SJSA1 (cell line): ENCODE measurements at regions not wholly inside any gene's neighbourhood (a gene's known extent, or its start where the extent isn't known, plus 50 kb on each side); places are given as distances from the start of the nearest gene placed in this dataset.

Source experiments
- DNase-seq, 2 experiments: peaks; one replicate each; pipeline ENCODE4 v3.0.0-alpha.2; 2015 to 2020; ENCODE audit warnings: low spot score in 2 of 2, low read depth in 1 of 2
- H3K27ac ChIP-seq: fragments of 250-450 bp; sonication (Bioruptor Pico); 2 replicates; pipeline ENCODE4 v1.5.1; 2020; ENCODE audit warnings: mild to moderate bottlenecking, moderate library complexity
- H3K27me3 ChIP-seq: fragments of 250-450 bp; sonication (Bioruptor Pico); replicated peaks from 2 replicates; pipeline ENCODE4 v1.5.1; 2020; ENCODE audit warnings: mild to moderate bottlenecking, moderate library complexity
- H3K36me3 ChIP-seq: fragments of 250-450 bp; sonication (Bioruptor Pico); 2 replicates; pipeline ENCODE4 v1.5.1; 2020; ENCODE audit warnings: mild to moderate bottlenecking
- H3K4me1 ChIP-seq: fragments of 250-450 bp; sonication (Bioruptor Pico); replicated peaks from 2 replicates; pipeline ENCODE4 v1.6.1; 2021; ENCODE audit warnings: mild to moderate bottlenecking
- H3K4me3 ChIP-seq: fragments of 250-450 bp; sonication (Bioruptor Pico); 2 replicates; pipeline ENCODE4 v1.5.1; 2020; ENCODE audit warnings: mild to moderate bottlenecking
- H3K9me3 ChIP-seq: fragments of 250-450 bp; sonication (Bioruptor Pico); replicated peaks from 2 replicates; pipeline ENCODE4 v1.5.1; 2020; ENCODE audit warnings: mild to moderate bottlenecking

DNA sequence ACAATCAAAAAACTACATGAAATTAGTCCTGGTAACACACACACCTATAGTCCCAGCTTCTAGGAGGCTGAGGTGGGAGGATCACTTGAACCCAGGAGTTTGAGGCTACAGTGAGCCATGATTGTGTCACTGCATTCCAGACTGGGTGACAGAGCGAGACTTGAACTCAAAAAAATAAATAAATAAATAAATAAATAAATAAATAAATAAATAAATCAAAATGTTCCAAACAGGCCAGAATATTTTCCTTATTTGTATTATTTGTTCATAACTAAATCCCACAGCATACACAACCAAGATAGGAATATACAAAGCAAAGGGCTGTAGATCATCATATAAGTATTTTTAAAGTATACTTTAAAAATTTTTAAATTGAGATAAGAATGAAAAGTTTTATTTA, 537.2 kb upstream of the CDH8 start:
- Histone ChIP-seq H3K4me3 (no peak overlapping the region), H3K36me3 (no peaks in the 10 kb centered on the region), H3K9me3 (0 out of 2 replicates have a peak, but pooled peaks cover 2% of the 10 kb centered on the region), H3K27ac (no peak overlapping the region), H3K27me3 (no peaks in the 10 kb centered on the region), H3K4me1 (no peaks in the 10 kb centered on the region)
- no peak for DNase-seq

DNA sequence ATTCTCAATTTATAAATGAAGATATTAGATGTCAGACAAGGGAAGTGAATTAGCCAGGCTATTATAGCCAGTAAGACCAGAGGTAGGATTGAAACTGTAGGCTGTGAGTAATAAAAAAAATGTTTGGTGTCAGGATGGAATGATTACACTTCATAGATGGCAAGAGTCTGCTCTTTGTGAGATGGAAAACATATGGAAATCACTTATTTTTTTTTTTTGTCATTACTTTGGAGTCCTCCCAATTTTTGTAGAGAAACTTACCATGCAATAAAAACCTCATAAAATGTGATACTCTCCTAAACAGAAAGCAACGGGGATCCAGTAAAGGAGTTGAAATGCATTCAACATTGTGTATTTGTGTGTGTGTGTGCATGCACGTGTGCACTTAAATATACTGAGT, 532.7 kb upstream of the CDH8 start:
- H3K36me3 ChIP-seq = no peaks in the 10 kb centered on the region
- 0 out of 2 replicates have a peak, but pooled peaks cover 6% of the 10 kb centered on the region for H3K9me3 ChIP-seq
- H3K4me1 ChIP-seq = no peaks in the 10 kb centered on the region
- no peak overlapping the region for H3K27ac ChIP-seq
- no peak overlapping the region for H3K4me3 ChIP-seq
- no peaks in the 10 kb centered on the region for H3K27me3 ChIP-seq
- no peak for DNase-seq

GRCh38 chr16:62565706-62566105, 529.5 kb upstream of the CDH8 start:
- DNase-seq = no peak

DNA sequence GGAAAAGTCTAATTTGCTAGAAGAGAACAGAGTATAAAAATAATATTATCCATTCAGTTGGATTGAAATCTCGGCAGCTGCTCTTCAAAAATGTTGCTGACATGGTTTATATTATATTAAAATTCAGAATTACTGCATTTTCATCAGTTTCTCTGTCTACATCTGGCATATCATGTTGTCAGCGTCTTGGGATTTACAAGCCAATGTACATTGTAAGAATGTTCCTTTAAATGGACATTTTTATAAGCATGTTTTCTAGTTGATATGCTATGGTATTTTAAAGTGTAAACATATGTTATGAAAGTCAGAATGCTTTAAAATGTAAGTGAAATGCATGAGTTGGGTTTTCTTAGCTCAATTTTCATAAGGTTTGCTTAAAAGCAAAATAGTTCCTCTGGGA, 528.1 kb upstream of the CDH8 start:
- Histone ChIP-seq H3K4me1 (no peaks in the 10 kb centered on the region), H3K27ac (no peak overlapping the region), H3K27me3 (no peaks in the 10 kb centered on the region)

More at GRCh38 chr16:62565706-62566105, 529.5 kb upstream of the CDH8 start:
- Histone ChIP-seq H3K4me1 (no peaks in the 10 kb centered on the region), H3K4me3 (no peak overlapping the region), H3K36me3 (no peaks in the 10 kb centered on the region), H3K27me3 (no peaks in the 10 kb centered on the region), H3K9me3 (0 out of 2 replicates have a peak, but pooled peaks cover 3% of the 10 kb centered on the region), H3K27ac (no peak overlapping the region)

DNA sequence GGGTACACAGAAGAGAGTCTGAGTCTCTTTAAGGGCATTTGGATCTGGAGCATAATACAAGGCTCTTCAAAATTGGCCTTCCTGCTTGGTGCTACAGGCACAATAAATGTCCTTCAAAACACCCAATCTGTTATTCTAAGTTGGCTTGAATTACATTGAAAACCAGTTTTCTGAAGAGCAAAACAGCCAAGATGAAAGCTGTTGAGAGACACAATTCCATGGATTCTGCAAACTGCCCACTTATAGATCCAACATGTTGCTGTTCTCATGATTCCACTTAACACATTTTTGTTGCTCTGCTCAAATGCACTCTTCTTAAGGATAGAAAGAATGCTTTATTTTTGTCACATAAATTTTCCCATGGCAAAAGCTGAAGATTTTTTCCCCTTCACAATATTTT, 525.9 kb upstream of the CDH8 start:
- Histone ChIP-seq H3K36me3 (no peaks in the 10 kb centered on the region), H3K9me3 (no peaks in the 10 kb centered on the region), H3K4me3 (no peak overlapping the region), H3K27ac (no peak overlapping the region), H3K4me1 (no peaks in the 10 kb centered on the region), H3K27me3 (no peaks in the 10 kb centered on the region)
- no peak for DNase-seq

More for the DNA sequence above, 528.1 kb upstream of the CDH8 start:
- no peak for DNase-seq
- H3K36me3 ChIP-seq = no peaks in the 10 kb centered on the region
- no peak overlapping the region for H3K4me3 ChIP-seq
- 0 out of 2 replicates have a peak, but pooled peaks cover 3% of the 10 kb centered on the region for H3K9me3 ChIP-seq

DNA sequence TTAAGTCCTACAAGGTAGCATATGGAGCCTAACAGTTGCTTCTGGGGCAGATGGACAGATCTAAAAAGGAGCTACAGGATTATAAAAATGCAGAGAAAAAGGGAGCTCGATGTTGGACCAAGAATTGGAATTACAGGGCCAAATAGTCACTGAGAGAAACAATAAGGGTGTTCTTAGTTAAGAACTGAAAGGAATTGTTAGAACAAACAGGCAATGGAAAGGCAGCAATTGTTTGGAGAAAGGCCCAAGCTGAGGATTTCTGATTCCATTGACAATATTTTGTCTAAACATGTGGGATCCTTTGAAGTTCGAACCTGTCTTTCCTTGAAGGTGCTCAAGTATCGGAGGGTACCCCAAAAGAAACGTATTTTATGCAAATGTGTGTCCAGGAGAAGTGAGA, 513.6 kb upstream of the CDH8 start:
- Histone ChIP-seq H3K4me1 (no peaks in the 10 kb centered on the region), H3K9me3 (no peaks in the 10 kb centered on the region), H3K27me3 (no peaks in the 10 kb centered on the region), H3K4me3 (no peak overlapping the region), H3K27ac (no peak overlapping the region), H3K36me3 (no peaks in the 10 kb centered on the region)
- DNase-seq = no peak

DNA sequence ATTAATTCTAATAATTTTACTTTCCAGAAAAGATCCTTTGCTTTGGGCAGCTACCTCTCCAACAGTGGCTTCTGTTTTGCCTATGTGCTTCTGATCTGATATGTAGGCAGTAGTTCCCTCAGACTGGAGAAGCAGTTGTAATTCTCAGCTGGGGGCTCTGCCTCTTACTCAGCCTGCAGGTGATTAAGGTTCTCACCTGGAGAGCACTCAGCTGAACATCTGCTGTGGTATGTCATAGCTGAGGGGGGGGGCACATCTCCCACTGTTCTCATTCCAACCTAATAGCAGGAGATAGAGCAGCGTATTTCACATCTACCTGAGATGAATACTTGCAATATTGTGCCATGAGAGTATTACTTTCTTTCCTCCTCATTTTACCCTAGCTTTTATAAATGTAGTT, 511.9 kb upstream of the CDH8 start:
- DNase-seq = no peak
- Histone ChIP-seq H3K9me3 (no peaks in the 10 kb centered on the region), H3K27me3 (no peaks in the 10 kb centered on the region), H3K4me3 (no peak overlapping the region), H3K36me3 (no peaks in the 10 kb centered on the region), H3K27ac (no peak overlapping the region), H3K4me1 (no peaks in the 10 kb centered on the region)

DNA sequence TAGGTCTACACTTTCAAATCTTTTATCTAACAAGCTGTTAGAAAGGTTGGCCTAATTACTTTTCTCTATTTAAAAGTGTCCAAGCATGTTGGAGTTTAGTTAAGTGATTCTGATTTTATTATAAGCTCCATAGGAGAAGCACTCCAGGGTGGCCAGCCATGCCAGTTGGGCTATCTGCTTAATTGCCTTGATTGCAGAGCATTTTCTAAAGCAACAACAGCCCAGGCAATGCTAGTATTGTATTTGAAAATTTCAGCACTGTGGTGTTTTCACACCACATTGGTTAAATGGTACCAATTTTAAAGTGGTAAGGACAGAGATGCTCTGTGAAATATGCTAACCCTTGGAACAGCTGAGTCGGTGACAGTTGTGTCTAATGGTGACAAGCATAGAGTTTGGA, 510.5 kb upstream of the CDH8 start:
- no peaks in the 10 kb centered on the region for H3K9me3 ChIP-seq
- no peaks in the 10 kb centered on the region for H3K36me3 ChIP-seq
- no peaks in the 10 kb centered on the region for H3K4me1 ChIP-seq
- H3K27ac ChIP-seq = no peak overlapping the region
- DNase-seq = no peak
- H3K4me3 ChIP-seq = no peak overlapping the region
- H3K27me3 ChIP-seq = no peaks in the 10 kb centered on the region

GRCh38 chr16:62545039-62545438, 508.8 kb upstream of the CDH8 start:
- no peaks in the 10 kb centered on the region for H3K4me1 ChIP-seq
- H3K36me3 ChIP-seq = no peaks in the 10 kb centered on the region
- H3K9me3 ChIP-seq = no peaks in the 10 kb centered on the region; the same call in 1 of the 2 replicates
- no peaks in the 10 kb centered on the region for H3K27me3 ChIP-seq
- DNase-seq = no peak
- H3K4me3 ChIP-seq = no peak overlapping the region
- H3K27ac ChIP-seq = no peak overlapping the region

DNA sequence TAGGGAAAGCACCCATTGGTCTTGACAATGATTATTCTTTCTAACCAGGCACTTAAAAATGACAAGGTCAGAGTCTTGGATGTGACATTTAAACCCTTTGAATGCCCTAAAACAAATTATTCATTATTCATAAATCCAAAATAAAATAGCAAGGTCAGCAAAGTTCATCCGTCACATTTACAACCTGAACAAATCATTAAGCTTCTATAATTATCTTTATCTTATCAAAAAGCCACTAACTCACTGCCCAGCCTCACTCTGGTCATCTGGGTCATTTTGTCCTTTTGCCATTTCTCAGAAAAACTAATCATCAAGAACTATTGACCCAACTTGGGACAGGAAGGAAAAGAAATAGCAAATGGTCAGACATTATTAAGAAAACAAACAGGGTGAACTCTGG, 507.3 kb upstream of the CDH8 start:
- Histone ChIP-seq H3K27me3 (no peaks in the 10 kb centered on the region), H3K4me3 (no peak overlapping the region), H3K27ac (no peak overlapping the region), H3K9me3 (no peaks in the 10 kb centered on the region; the same call in 1 of the 2 replicates), H3K36me3 (no peaks in the 10 kb centered on the region), H3K4me1 (no peaks in the 10 kb centered on the region)
- no peak for DNase-seq

GRCh38 chr16:62539657-62540056, 503.4 kb upstream of the CDH8 start:
- H3K36me3 ChIP-seq = no peaks in the 10 kb centered on the region
- H3K9me3 ChIP-seq = no peaks in the 10 kb centered on the region; the same call in 1 of the 2 replicates
- no peaks in the 10 kb centered on the region for H3K4me1 ChIP-seq
- no peak overlapping the region for H3K4me3 ChIP-seq
- no peaks in the 10 kb centered on the region for H3K27me3 ChIP-seq
- no peak overlapping the region for H3K27ac ChIP-seq
- DNase-seq = no peak

- Histone ChIP-seq H3K4me3 (no peak overlapping the region), H3K36me3 (no peaks in the 10 kb centered on the region), H3K4me1 (no peaks in the 10 kb centered on the region), H3K27me3 (no peaks in the 10 kb centered on the region), H3K9me3 (no peaks in the 10 kb centered on the region), H3K27ac (no peak overlapping the region)
- no peak for DNase-seq
Observed at GRCh38 chr16:62530426-62530825, 494.2 kb upstream of the CDH8 start.

- H3K36me3 ChIP-seq = no peaks in the 10 kb centered on the region
- no peaks in the 10 kb centered on the region for H3K4me1 ChIP-seq
- H3K27me3 ChIP-seq = no peaks in the 10 kb centered on the region
- DNase-seq = no peak
- no peak overlapping the region for H3K27ac ChIP-seq
- H3K4me3 ChIP-seq = no peak overlapping the region
- no peaks in the 10 kb centered on the region for H3K9me3 ChIP-seq
Observed at GRCh38 chr16:62516001-62516400, 479.8 kb upstream of the CDH8 start.

DNA sequence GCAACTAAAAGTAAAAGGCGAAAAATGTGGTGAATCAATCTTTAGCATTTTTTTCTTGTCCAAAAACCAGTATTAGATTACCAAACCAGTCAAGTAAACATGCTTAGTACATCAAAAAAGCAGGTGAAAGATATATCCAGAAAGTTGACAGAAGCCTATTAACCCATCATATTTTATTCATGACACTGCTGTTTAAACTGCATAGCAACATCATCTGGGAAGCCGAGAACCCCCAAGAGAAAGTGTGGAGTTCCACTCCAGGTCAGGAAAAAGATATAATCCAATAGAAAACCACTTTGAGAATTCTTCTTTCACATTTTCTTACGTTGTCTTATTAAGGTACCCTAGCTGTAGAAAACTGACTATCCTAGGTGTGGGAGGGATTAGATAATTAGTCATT, 466.8 kb upstream of the CDH8 start:
- H3K4me3 ChIP-seq = no peak overlapping the region
- DNase-seq = no peak
- H3K27me3 ChIP-seq = no peaks in the 10 kb centered on the region
- no peaks in the 10 kb centered on the region for H3K4me1 ChIP-seq
- no peaks in the 10 kb centered on the region for H3K36me3 ChIP-seq
- peaks cover 3% of the 10 kb centered on the region; the same call in 1 of the 2 replicates for H3K9me3 ChIP-seq
- H3K27ac ChIP-seq = no peak overlapping the region

GRCh38 chr16:62478903-62479458, 442.7 kb upstream of the CDH8 start:
- Histone ChIP-seq H3K4me3 (no peak overlapping the region), H3K4me1 (no peaks in the 10 kb centered on the region), H3K9me3 (0 out of 2 replicates have a peak, but pooled peaks cover 2% of the 10 kb centered on the region), H3K27me3 (no peaks in the 10 kb centered on the region), H3K36me3 (no peaks in the 10 kb centered on the region), H3K27ac (no peak overlapping the region)
- DNase-seq = no peak
